Endothelial cell of umbilical vein (primary cell): ENCODE measurements at regions not wholly inside any gene's neighbourhood (a gene's known extent, or its start where the extent isn't known, plus 50 kb on each side); places are given as distances from the start of the nearest gene placed in this dataset.

Experiments
- BruUV-seq: library from RNA; stranded (reverse); fragments of 400-500 nt; replicated peaks from 2 replicates; lab custom pipeline; 2021; lab: Mats Ljungman, UMichigan
- CTCF ChIA-PET: fragments of 300-600, 350-600 bp; sonication (Branson Sonifier 250); formaldehyde crosslinking; loops from one replicate; lab custom pipeline; 2021; ENCODE audit warnings: antibody characterized with exemption, inconsistent platforms; lab: Charles Lee
- POLR2A ChIA-PET: fragments of 300-600, 350-600 bp; sonication (Branson Sonifier 250); formaldehyde crosslinking; loops from one replicate; lab custom pipeline; 2021; ENCODE audit warnings: antibody characterized with exemption, inconsistent platforms; lab: Charles Lee
- DNase-seq: peaks from one replicate; pipeline ENCODE4 v3.0.0-alpha.2; 2011; ENCODE audit warnings: low read depth, low spot score
- FAIRE-seq: peaks from 2 replicates; lab custom pipeline; 2011; peaks lifted over from hg19 to GRCh38; lab: Jason Lieb, UNC
- H2AFZ ChIP-seq: 2 replicates; pipeline ENCODE4 v1.6.0; 2012; ENCODE audit warnings: low read depth, low read length, control low read depth, inconsistent platforms
- H3K27ac ChIP-seq: 2 replicates; pipeline ENCODE4 v1.5.1; 2011; ENCODE audit warnings: low read depth, mild to moderate bottlenecking, control low read depth, low read length, moderate library complexity; ENCODE audit not compliant: insufficient read depth
- H3K27me3 ChIP-seq, 2 experiments: 2 replicates each; pipeline versions ENCODE4 v1.6.0 to v1.6.1; 2011; ENCODE audit warnings: low read length in 2 of 2, mixed read lengths in 1 of 2; ENCODE audit not compliant: control insufficient read depth in 2 of 2, insufficient read depth in 2 of 2
- H3K36me3 ChIP-seq, 2 experiments: 2 replicates in 1 of 2; 3 replicates in 1 of 2; pipeline ENCODE4 v1.5.1; 2011; ENCODE audit warnings: low read length in 2 of 2, mild to moderate bottlenecking in 1 of 2, moderate library complexity in 1 of 2; ENCODE audit not compliant: control insufficient read depth in 2 of 2, insufficient read depth in 2 of 2; ENCODE audit errors: extremely low read depth in 1 of 2
- H3K4me1 ChIP-seq: 3 replicates; pipeline ENCODE4 v1.5.1; 2011; ENCODE audit warnings: mild to moderate bottlenecking, low read length; ENCODE audit not compliant: control insufficient read depth, insufficient read depth; ENCODE audit errors: extremely low read depth
- H3K4me2 ChIP-seq: 2 replicates; pipeline ENCODE4 v1.6.1; 2011; ENCODE audit warnings: low read length, control low read depth, mixed read lengths; ENCODE audit not compliant: insufficient read depth
- H3K4me3 ChIP-seq, 3 experiments: fragments of 200-600 bp in 1 of 3; sonication (generic), shearing (Covaris generic) in 1 of 3; replicated peaks in 1 of 3; 2 replicates each; pipeline ENCODE4 v1.5.1; 2011 to 2016; ENCODE audit warnings: control low read depth in 3 of 3, low read length in 3 of 3, mild to moderate bottlenecking in 2 of 3, inconsistent platforms in 1 of 3, low read depth in 1 of 3, moderate library complexity in 1 of 3; ENCODE audit not compliant: insufficient read depth in 1 of 3
- H3K79me2 ChIP-seq: 2 replicates; pipeline ENCODE4 v1.6.0; 2012; ENCODE audit warnings: low read length, inconsistent platforms; ENCODE audit not compliant: control insufficient read depth, insufficient read depth
- H3K9ac ChIP-seq: replicated peaks from 2 replicates; pipeline ENCODE3; 2011; ENCODE audit warnings: low read length, control low read depth; ENCODE audit not compliant: insufficient read depth; ENCODE audit errors: extremely low read depth
- H3K9me1 ChIP-seq: replicated peaks from 3 replicates; pipeline ENCODE4 v1.6.0; 2011; ENCODE audit warnings: mild to moderate bottlenecking, low read length; ENCODE audit not compliant: control insufficient read depth, insufficient read depth; ENCODE audit errors: extremely low read depth
- H3K9me3 ChIP-seq: replicated peaks from 2 replicates; pipeline ENCODE4 v1.5.1; 2012; ENCODE audit warnings: low read length, inconsistent platforms; ENCODE audit not compliant: control insufficient read depth, insufficient read depth
- H4K20me1 ChIP-seq: replicated peaks from 2 replicates; pipeline ENCODE3; 2011; ENCODE audit warnings: mild to moderate bottlenecking, low read length; ENCODE audit not compliant: control insufficient read depth, insufficient read depth; ENCODE audit errors: extremely low read depth
- CTCF ChIP-seq, 2 donors: IDR thresholded peaks; 1 replicate in 1 of 2; 2 replicates in 1 of 2; pipeline ENCODE4 v1.5.1; 2011; ENCODE audit warnings: low read length in 2 of 2, mild to moderate bottlenecking in 2 of 2, moderate library complexity in 2 of 2, control low read depth in 1 of 2, inconsistent platforms in 1 of 2, low read depth in 1 of 2; ENCODE audit not compliant: insufficient read depth in 1 of 2; ENCODE audit errors: extremely low read depth in 1 of 2
- EZH2 ChIP-seq: IDR thresholded peaks from 2 replicates; pipeline ENCODE4 v1.6.1; 2012; ENCODE audit warnings: borderline replicate concordance, low read depth, mild to moderate bottlenecking, moderate library complexity, low read length, inconsistent platforms; ENCODE audit not compliant: severe bottlenecking
- FOS ChIP-seq: IDR thresholded peaks from 2 replicates; pipeline ENCODE4 v1.6.1; 2011; ENCODE audit warnings: mild to moderate bottlenecking, low read length, moderate library complexity, borderline replicate concordance; ENCODE audit not compliant: insufficient read depth
- GATA2 ChIP-seq: IDR thresholded peaks from 2 replicates; pipeline ENCODE4 v1.7.0; 2011; ENCODE audit warnings: low read depth, mild to moderate bottlenecking, moderate library complexity, mixed read lengths, low read length; ENCODE audit not compliant: insufficient read length, insufficient read depth
- JUN ChIP-seq: IDR thresholded peaks from 2 replicates; pipeline ENCODE4 v1.6.1; 2011; ENCODE audit warnings: borderline replicate concordance, low read depth; ENCODE audit not compliant: insufficient read length, insufficient read depth
- MAX ChIP-seq: IDR thresholded peaks from 2 replicates; pipeline ENCODE4 v1.6.1; 2011; ENCODE audit not compliant: insufficient read depth, insufficient read length
- MYC ChIP-seq: IDR thresholded peaks from one replicate; pipeline ENCODE4 v1.6.1; 2011; ENCODE audit warnings: mild to moderate bottlenecking, low read depth, low read length
- POLR2A ChIP-seq: IDR thresholded peaks from 2 replicates; pipeline ENCODE4 v1.6.1; 2012; ENCODE audit warnings: low read depth, mild to moderate bottlenecking, control low read depth, low read length
- POLR2AphosphoS5 ChIP-seq: IDR thresholded peaks from 2 replicates; pipeline ENCODE4 v1.6.1; 2012; ENCODE audit warnings: low read depth, mild to moderate bottlenecking, control low read depth, low read length, moderate library complexity; ENCODE audit not compliant: insufficient read depth
- dilution Hi-C: fragments of 300-500 bp; cut with MboI; formaldehyde crosslinking; loops from one replicate; pipeline ENCODE4 v1.15.0; 2019; ENCODE audit warnings: low sequenced_read_pairs; ENCODE audit not compliant: extremely low pct_ligation_motif_present
- intact Hi-C: fragments of 100-400 bp; cut with micrococcal nuclease; formaldehyde crosslinking; loops from one replicate; pipeline ENCODE4 v1.10.0; 2022

- BruUV-seq = no TSS peak
- TF ChIP-seq FOS (no peak), MAX (no peak), POLR2A (no peak), POLR2AphosphoS5 (no peak), JUN (no peak), GATA2 (no peak), MYC (no peak), CTCF (IDR thresholded peaks at IDR 0.05; ENCODE audit: extremely low read depth in 1 of 2, insufficient read depth in 1 of 2, low read depth in 1 of 2, low read length in 2 of 2) (no peak), EZH2 (no peak)
- intact Hi-C loops (no loop called here), dilution Hi-C loops (no loop called here)
- no peaks in the 10 kb centered on the region for H3K79me2 ChIP-seq
- no peaks in the 10 kb centered on the region for H3K4me1 ChIP-seq
- no peak overlapping the region for H3K27ac ChIP-seq
- no peak overlapping the region for H3K9ac ChIP-seq
- no peaks in the 10 kb centered on the region for H3K36me3 ChIP-seq
- POLR2A ChIA-PET = no interaction called here
- no peaks in the 10 kb centered on the region for H3K9me3 ChIP-seq
- no peak overlapping the region for H3K4me3 ChIP-seq
- FAIRE-seq = no peak
- CTCF ChIA-PET = interaction anchor here (1.0 kb wide), 1 partner anchor 10 kb away, joined by 3 read pairs; no protein-coding TSS in a partner anchor
- H2AFZ ChIP-seq = no peak overlapping the region
- no peaks in the 10 kb centered on the region for H3K9me1 ChIP-seq
- no peaks in the 10 kb centered on the region for H3K27me3 ChIP-seq
- DNase-seq = no peak
- no peak overlapping the region for H3K4me2 ChIP-seq
- H4K20me1 ChIP-seq = no peaks in the 10 kb centered on the region
Measured at GRCh38 chr20:48080583-48080982, 295.3 kb upstream of the SULF2 start.
